H9 (cell line): ENCODE measurements at regions not wholly inside any gene's neighbourhood (a gene's known extent, or its start where the extent isn't known, plus 50 kb on each side); places are given as distances from the start of the nearest gene placed in this dataset.

ENCODE experiments used
- DNase-seq: peaks from one replicate; pipeline ENCODE4 v3.0.0-alpha.2; 2017
- H2AFZ ChIP-seq: one replicate; pipeline ENCODE4 v1.6.1; 2013; ENCODE audit warnings: mild to moderate bottlenecking, low read length, control low read depth, moderate library complexity
- H2AK5ac ChIP-seq: 2 replicates; pipeline ENCODE4 v1.6.1; 2013; ENCODE audit warnings: low read length, control low read depth, mixed read lengths; ENCODE audit not compliant: insufficient read length
- H2BK120ac ChIP-seq: one replicate; pipeline ENCODE4 v1.6.1; 2013; ENCODE audit warnings: low read depth, mild to moderate bottlenecking, low read length, control low read depth, inconsistent platforms; ENCODE audit not compliant: poor library complexity, severe bottlenecking
- H2BK12ac ChIP-seq: 2 replicates; pipeline ENCODE4 v1.6.1; 2013; ENCODE audit warnings: low read length, control low read depth, mixed read lengths, low read depth; ENCODE audit not compliant: insufficient read length
- H2BK15ac ChIP-seq: 2 replicates; pipeline ENCODE4 v1.6.1; 2013; ENCODE audit warnings: low read depth, low read length, control low read depth
- H2BK20ac ChIP-seq: one replicate; pipeline ENCODE4 v1.6.1; 2013; ENCODE audit warnings: low read depth, mild to moderate bottlenecking, low read length, control low read depth, inconsistent platforms; ENCODE audit not compliant: poor library complexity, severe bottlenecking
- H2BK5ac ChIP-seq: 2 replicates; pipeline ENCODE4 v1.6.1; 2013; ENCODE audit warnings: low read length, control low read depth, mixed read lengths; ENCODE audit not compliant: insufficient read length
- H3K14ac ChIP-seq: 2 replicates; pipeline ENCODE4 v1.6.1; 2013; ENCODE audit warnings: low read length, control low read depth; ENCODE audit not compliant: insufficient read depth
- H3K18ac ChIP-seq: 2 replicates; pipeline ENCODE4 v1.6.1; 2013; ENCODE audit warnings: low read depth, mild to moderate bottlenecking, mixed read lengths, low read length, control low read depth; ENCODE audit not compliant: insufficient read length
- H3K23ac ChIP-seq: 2 replicates; pipeline ENCODE4 v1.6.1; 2013; ENCODE audit warnings: low read length, control low read depth, mixed read lengths, low read depth; ENCODE audit not compliant: insufficient read length
- H3K23me2 ChIP-seq: 2 replicates; pipeline ENCODE4 v1.6.1; 2013; ENCODE audit warnings: low read depth, mild to moderate bottlenecking, mixed read lengths, low read length, control low read depth; ENCODE audit not compliant: insufficient read length, poor library complexity, severe bottlenecking
- H3K27ac ChIP-seq: 2 replicates; pipeline ENCODE4 v1.5.1; 2013; ENCODE audit warnings: low read length, control low read depth, mixed read lengths, low read depth; ENCODE audit not compliant: insufficient read length
- H3K27me3 ChIP-seq: 2 replicates; pipeline ENCODE4 v1.6.1; 2013; ENCODE audit warnings: low read length, control low read depth, inconsistent platforms; ENCODE audit not compliant: insufficient read depth
- H3K4ac ChIP-seq: 2 replicates; pipeline ENCODE4 v1.6.1; 2013; ENCODE audit warnings: low read depth, mild to moderate bottlenecking, control low read depth, inconsistent platforms, low read length, moderate library complexity
- H3K4me1 ChIP-seq: 2 replicates; pipeline ENCODE4 v1.6.1; 2013; ENCODE audit warnings: low read length, control low read depth, inconsistent platforms; ENCODE audit not compliant: insufficient read depth
- H3K4me2 ChIP-seq: 2 replicates; pipeline ENCODE4 v1.6.1; 2013; ENCODE audit warnings: low read length, control low read depth, mixed read lengths; ENCODE audit not compliant: insufficient read length, insufficient read depth
- H3K56ac ChIP-seq: 2 replicates; pipeline ENCODE4 v1.6.1; 2013; ENCODE audit warnings: low read depth, mild to moderate bottlenecking, mixed read lengths, low read length, control low read depth; ENCODE audit not compliant: insufficient read length
- H3K79me1 ChIP-seq: 2 replicates; pipeline ENCODE4 v1.6.1; 2013; ENCODE audit warnings: low read depth, mild to moderate bottlenecking, moderate library complexity, low read length, control low read depth, inconsistent platforms; ENCODE audit not compliant: insufficient read depth, poor library complexity, severe bottlenecking
- H3K79me2 ChIP-seq: 2 replicates; pipeline ENCODE4 v1.6.1; 2013; ENCODE audit warnings: low read length, control low read depth, inconsistent platforms; ENCODE audit not compliant: insufficient read depth
- H3K9ac ChIP-seq: 2 replicates; pipeline ENCODE4 v1.6.1; 2013; ENCODE audit warnings: low read length, control low read depth, mixed read lengths; ENCODE audit not compliant: insufficient read length; ENCODE audit errors: extremely low read depth
- H3K9me3 ChIP-seq: one replicate; pipeline ENCODE4 v1.6.1; 2013; ENCODE audit warnings: low read depth, low read length, inconsistent platforms; ENCODE audit not compliant: control insufficient read depth
- H3T11ph ChIP-seq: one replicate; pipeline ENCODE4 v1.6.1; 2013; ENCODE audit warnings: mild to moderate bottlenecking, low read length, control low read depth, inconsistent platforms
- H4K20me1 ChIP-seq: one replicate; pipeline ENCODE4 v1.6.1; 2013; ENCODE audit not compliant: control insufficient read depth, insufficient read length, insufficient read depth
- H4K5ac ChIP-seq: 2 replicates; pipeline ENCODE4 v1.6.1; 2013; ENCODE audit warnings: low read depth, mild to moderate bottlenecking, mixed read lengths, low read length, control low read depth; ENCODE audit not compliant: insufficient read length
- H4K8ac ChIP-seq: replicated peaks from 2 replicates; pipeline ENCODE4 v1.6.1; 2013; ENCODE audit warnings: low read length, control low read depth, mixed read lengths, low read depth; ENCODE audit not compliant: insufficient read length
- H4K91ac ChIP-seq: 2 replicates; pipeline ENCODE4 v1.6.1; 2013; ENCODE audit warnings: low read depth, mild to moderate bottlenecking, moderate library complexity, mixed read lengths, low read length, control low read depth; ENCODE audit not compliant: insufficient read length
- H3K27ac Mint-ChIP-seq, 3 experiments: 2 replicates in 2 of 3; 3 replicates in 1 of 3; pipeline ENCODE4 v1.8.0; 2020 to 2021; ENCODE audit warnings: mixed read lengths in 3 of 3, mild to moderate bottlenecking in 1 of 3, moderate library complexity in 1 of 3
- H3K27me3 Mint-ChIP-seq: 2 replicates; pipeline ENCODE4 v1.8.0; 2021; ENCODE audit warnings: low read depth, mild to moderate bottlenecking, moderate library complexity, mixed read lengths
- H3K36me3 Mint-ChIP-seq, 3 experiments: 2 replicates in 2 of 3; 3 replicates in 1 of 3; pipeline ENCODE4 v1.8.0; 2020 to 2021; ENCODE audit warnings: low read depth in 3 of 3, mixed read lengths in 3 of 3; ENCODE audit not compliant: insufficient read depth in 1 of 3
- H3K4me1 Mint-ChIP-seq, 2 experiments: 2 replicates each; pipeline ENCODE4 v1.8.0; 2020; ENCODE audit warnings: mixed read lengths in 2 of 2
- H3K4me3 Mint-ChIP-seq, 2 experiments: 2 replicates in 1 of 2; 3 replicates in 1 of 2; pipeline ENCODE4 v1.8.0; 2020 to 2021; ENCODE audit warnings: mild to moderate bottlenecking in 2 of 2, mixed read lengths in 2 of 2, moderate library complexity in 1 of 2
- H3K9me3 Mint-ChIP-seq, 2 experiments: 2 replicates in 1 of 2; 3 replicates in 1 of 2; pipeline ENCODE4 v1.8.0; 2020; ENCODE audit warnings: mild to moderate bottlenecking in 2 of 2, mixed read lengths in 2 of 2, moderate library complexity in 1 of 2
- WGBS: extraction: QIAGEN DNeasy Blood & Tissue Kit; methylation state at CpG from one replicate; pipeline ENCODE4 v1.1.7; 2013; ENCODE audit warnings: missing lambda C conversion rate, low lambda C conversion rate, mixed read lengths; ENCODE audit not compliant: insufficient read length; ENCODE audit errors: extremely low coverage; 5-methylcytosine and 5-hydroxymethylcytosine counted together
- TF ChIP-seq, protein P1 (sequence below): fragments of 200-600 bp; sonication (generic); conservative IDR thresholded peaks from 3 replicates; pipeline ENCODE4 v1.8.0; 2021; ENCODE audit warnings: antibody characterized with exemption, mild to moderate bottlenecking

DNA sequence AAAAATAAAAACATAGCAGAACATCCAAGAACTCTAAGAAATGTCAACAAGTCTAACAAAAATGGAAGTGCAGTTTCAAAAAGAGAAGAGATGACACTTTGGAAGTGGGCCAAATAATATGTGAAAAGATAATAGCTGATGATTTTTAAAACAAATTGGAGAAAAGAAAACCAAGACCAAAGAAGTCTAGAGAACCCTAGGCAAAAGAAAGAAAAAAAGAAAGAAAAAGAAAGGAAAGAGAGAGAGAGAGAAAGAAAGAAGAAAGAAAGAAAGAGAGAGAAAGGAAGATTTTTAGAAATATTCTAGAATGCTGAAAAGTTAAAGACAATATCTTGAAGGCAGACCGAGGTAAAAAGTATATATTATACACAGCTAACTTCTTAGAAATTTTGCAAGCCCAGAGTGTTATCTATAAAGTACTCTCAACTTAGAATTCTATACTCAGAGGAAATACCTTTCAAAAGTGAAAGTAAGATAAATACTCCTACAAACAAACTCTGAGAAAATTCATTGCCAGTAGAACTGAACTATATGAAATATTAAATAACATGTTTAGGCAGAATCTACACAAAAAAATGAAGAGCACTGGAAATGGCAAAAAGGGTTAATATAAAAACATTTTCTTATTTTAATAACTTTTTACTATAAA, 138.7 kb upstream of the SMIM30 start:
- H3K18ac ChIP-seq = no peak overlapping the region
- no peaks in the 10 kb centered on the region; a peak in 1 of 5 replicates for H3K9me3 Mint-ChIP-seq
- H2AFZ ChIP-seq = no peak overlapping the region

More for the DNA sequence above, 138.7 kb upstream of the SMIM30 start:
- no peak overlapping the region for H3K23ac ChIP-seq
- no peak overlapping the region for H2BK12ac ChIP-seq
- H3K9ac ChIP-seq = no peak overlapping the region
- H3K4me3 Mint-ChIP-seq = no peak overlapping the region
- H3K9me3 ChIP-seq = no peaks in the 10 kb centered on the region
- H4K8ac ChIP-seq = no peak overlapping the region
- no peaks in the 10 kb centered on the region for H3K23me2 ChIP-seq
- no peaks in the 10 kb centered on the region for H4K20me1 ChIP-seq
- no peak overlapping the region for H3K27ac ChIP-seq
- no peaks in the 10 kb centered on the region for H3K27me3 Mint-ChIP-seq
- no peak overlapping the region for H3K27ac Mint-ChIP-seq
- no CpG with 5 or more reads among the region's 1 CpG for WGBS
- H3K4me2 ChIP-seq = no peak overlapping the region
- no peak for DNase-seq
- no peak overlapping the region for H4K5ac ChIP-seq
- no peaks in the 10 kb centered on the region for H3K4me1 Mint-ChIP-seq
- H3K4me1 ChIP-seq = no peaks in the 10 kb centered on the region
- no peak overlapping the region for H3K14ac ChIP-seq
- no peaks in the 10 kb centered on the region for H3K36me3 Mint-ChIP-seq
- no peak overlapping the region for H2BK120ac ChIP-seq
- no peak overlapping the region for H3K4ac ChIP-seq
- H2AK5ac ChIP-seq = no peak overlapping the region
- no peak overlapping the region for H2BK5ac ChIP-seq
- no peaks in the 10 kb centered on the region for H3K79me2 ChIP-seq
- H3T11ph ChIP-seq = no peak overlapping the region
- no peak overlapping the region for H3K56ac ChIP-seq
- no peaks in the 10 kb centered on the region for H3K79me1 ChIP-seq
- TF ChIP-seq, protein P1, sequence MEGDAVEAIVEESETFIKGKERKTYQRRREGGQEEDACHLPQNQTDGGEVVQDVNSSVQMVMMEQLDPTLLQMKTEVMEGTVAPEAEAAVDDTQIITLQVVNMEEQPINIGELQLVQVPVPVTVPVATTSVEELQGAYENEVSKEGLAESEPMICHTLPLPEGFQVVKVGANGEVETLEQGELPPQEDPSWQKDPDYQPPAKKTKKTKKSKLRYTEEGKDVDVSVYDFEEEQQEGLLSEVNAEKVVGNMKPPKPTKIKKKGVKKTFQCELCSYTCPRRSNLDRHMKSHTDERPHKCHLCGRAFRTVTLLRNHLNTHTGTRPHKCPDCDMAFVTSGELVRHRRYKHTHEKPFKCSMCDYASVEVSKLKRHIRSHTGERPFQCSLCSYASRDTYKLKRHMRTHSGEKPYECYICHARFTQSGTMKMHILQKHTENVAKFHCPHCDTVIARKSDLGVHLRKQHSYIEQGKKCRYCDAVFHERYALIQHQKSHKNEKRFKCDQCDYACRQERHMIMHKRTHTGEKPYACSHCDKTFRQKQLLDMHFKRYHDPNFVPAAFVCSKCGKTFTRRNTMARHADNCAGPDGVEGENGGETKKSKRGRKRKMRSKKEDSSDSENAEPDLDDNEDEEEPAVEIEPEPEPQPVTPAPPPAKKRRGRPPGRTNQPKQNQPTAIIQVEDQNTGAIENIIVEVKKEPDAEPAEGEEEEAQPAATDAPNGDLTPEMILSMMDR = no peak
- H3K27me3 ChIP-seq = no peaks in the 10 kb centered on the region
- H4K91ac ChIP-seq = no peak overlapping the region
- H2BK20ac ChIP-seq = no peak overlapping the region
- H2BK15ac ChIP-seq = no peak overlapping the region
